ENCODE measurements at regions not wholly inside any gene's neighbourhood (a gene's known extent, or its start where the extent isn't known, plus 50 kb on each side); places are given as distances from the start of the nearest gene placed in this dataset.

DNA sequence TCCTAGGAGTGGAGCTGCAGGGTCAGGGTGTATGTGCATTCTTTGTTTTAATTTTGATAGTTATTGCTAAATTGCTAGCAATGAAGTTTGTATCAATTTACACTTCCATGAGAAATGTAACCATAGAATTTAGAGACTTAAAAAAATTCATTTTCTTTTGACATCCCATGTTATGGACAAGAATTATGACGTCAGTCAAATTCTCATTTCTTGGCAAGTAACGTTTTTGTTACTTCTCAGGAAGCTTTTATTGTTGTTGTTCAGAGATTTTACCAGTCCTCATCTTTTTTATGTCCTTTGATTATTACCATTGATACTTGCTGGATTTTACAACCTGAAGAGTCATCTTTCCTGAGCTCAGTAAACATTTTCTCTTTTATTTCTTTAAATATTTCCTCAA lies 417.5 kb upstream of the ARX start:
- TF ChIP-seq, protein P1, sequence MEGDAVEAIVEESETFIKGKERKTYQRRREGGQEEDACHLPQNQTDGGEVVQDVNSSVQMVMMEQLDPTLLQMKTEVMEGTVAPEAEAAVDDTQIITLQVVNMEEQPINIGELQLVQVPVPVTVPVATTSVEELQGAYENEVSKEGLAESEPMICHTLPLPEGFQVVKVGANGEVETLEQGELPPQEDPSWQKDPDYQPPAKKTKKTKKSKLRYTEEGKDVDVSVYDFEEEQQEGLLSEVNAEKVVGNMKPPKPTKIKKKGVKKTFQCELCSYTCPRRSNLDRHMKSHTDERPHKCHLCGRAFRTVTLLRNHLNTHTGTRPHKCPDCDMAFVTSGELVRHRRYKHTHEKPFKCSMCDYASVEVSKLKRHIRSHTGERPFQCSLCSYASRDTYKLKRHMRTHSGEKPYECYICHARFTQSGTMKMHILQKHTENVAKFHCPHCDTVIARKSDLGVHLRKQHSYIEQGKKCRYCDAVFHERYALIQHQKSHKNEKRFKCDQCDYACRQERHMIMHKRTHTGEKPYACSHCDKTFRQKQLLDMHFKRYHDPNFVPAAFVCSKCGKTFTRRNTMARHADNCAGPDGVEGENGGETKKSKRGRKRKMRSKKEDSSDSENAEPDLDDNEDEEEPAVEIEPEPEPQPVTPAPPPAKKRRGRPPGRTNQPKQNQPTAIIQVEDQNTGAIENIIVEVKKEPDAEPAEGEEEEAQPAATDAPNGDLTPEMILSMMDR (IDR thresholded peaks at IDR 0.05), result no peak
- TF ChIP-seq POLR2AphosphoS5 (IDR thresholded peaks at IDR 0.05), result no peak

All from esophagus muscularis mucosa (tissue), 3 donors.